HG03342 (cell line): ENCODE measurements at regions not wholly inside any gene's neighbourhood (a gene's known extent, or its start where the extent isn't known, plus 50 kb on each side); places are given as distances from the start of the nearest gene placed in this dataset.
A peak's percentile ranks its signal among the peaks of the same experiment; 100 is the strongest.

ENCODE experiments used
- ATAC-seq: cut with Tn5 transposase; IDR thresholded peaks from one replicate; pipeline ENCODE4 v1.9.1; 2021; ENCODE audit warnings: mild to moderate bottlenecking, moderate library complexity; ENCODE audit not compliant: unreplicated experiment

DNA sequence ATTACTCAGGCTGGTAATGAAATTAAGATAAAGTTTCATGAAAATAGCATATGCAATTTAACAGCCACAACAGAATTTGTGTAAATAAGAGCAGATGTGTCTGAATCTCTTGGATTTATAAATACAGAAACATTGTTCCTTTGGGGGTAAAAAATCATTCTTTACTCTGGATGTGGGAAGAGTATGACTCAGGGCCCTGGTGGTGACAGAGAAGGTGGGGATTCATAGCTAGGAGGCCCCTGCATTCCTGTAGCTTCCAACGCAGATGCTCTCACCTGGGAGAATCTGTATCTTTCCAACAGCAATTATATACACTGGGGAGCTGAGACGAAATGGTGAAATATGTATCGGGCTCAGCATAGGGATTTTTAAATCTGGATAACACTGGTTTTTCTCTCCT is 167.6 kb upstream of the CADPS start:
- no peak for ATAC-seq

DNA sequence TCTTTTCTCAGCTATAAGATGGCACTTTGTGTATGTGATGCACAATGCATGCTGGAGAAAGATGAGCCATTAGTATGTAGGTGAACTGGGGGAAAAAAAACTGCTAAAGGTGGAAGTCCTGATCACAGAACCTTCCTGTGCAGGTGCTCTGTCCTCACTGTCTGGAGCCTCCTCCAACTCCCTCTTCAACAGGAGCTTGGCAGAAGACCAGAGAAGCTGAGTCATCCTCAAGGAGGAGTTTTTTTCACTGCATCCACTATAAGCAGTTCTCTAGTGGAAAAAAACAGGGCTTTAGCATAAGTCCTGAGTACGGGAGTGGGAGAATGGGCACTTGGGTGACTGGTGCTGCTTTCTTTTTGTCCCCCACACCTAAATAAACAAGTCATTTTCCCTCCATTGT is 168.4 kb upstream of the CADPS start:
- no peak for ATAC-seq

DNA sequence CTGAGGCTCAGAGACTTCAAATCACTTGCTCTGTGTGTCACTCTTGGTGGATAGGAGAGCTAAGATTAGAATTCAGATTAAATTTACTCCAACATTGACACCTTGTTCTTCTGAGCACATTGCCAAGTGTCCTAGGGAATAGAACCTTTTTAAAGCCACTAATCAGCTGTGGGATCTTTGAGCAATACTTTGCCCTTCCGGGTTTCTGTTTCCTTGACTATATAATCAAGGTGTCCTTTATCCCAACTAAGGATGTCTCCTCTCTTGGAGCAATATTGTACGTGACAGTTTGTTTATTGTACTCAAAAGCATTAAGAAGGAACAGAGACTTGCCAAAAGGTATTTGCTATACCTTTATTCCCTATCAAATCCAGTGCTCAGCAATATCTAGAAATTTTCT is 170.9 kb upstream of the CADPS start:
- ATAC-seq = no peak

DNA sequence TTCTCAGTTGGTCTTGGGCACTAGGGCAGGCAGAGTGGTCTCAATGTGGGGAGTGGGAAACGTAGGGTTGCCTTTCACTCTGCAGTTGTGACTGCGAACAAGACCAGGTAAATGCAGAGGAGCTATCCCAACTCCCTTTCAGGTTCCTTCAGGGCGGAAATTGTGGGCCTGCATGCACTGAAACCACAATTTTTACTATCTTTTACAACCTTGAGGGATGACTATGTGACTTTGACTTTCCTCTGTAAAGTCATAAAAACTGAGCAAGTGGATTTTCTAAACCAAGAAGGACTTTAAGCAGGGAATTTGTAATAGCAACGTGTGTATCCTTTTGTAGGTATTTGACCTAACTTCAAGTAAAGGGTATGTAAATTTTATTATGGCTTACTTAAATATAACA is 171.4 kb upstream of the CADPS start:
- no peak for ATAC-seq

DNA sequence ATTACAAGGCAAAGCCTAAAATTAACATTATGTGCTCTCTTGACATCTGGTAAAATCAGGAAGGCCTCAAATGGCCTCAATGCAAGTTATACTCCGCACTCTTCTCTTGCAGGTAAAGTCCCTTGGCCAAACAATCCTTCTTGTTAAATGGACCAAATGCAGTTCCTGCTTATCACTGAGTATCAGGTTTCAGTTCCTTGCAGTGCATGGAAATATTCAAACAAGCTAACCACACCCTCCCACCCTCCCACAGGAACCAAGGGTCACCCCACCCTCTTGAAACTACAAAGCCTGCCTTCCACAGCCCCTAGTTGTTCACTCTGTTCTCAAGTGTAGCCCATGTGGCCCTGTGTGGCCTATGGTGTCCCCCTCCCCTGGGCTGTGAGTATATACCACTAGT is 171.9 kb upstream of the CADPS start:
- peak; percentile 55 for ATAC-seq

DNA sequence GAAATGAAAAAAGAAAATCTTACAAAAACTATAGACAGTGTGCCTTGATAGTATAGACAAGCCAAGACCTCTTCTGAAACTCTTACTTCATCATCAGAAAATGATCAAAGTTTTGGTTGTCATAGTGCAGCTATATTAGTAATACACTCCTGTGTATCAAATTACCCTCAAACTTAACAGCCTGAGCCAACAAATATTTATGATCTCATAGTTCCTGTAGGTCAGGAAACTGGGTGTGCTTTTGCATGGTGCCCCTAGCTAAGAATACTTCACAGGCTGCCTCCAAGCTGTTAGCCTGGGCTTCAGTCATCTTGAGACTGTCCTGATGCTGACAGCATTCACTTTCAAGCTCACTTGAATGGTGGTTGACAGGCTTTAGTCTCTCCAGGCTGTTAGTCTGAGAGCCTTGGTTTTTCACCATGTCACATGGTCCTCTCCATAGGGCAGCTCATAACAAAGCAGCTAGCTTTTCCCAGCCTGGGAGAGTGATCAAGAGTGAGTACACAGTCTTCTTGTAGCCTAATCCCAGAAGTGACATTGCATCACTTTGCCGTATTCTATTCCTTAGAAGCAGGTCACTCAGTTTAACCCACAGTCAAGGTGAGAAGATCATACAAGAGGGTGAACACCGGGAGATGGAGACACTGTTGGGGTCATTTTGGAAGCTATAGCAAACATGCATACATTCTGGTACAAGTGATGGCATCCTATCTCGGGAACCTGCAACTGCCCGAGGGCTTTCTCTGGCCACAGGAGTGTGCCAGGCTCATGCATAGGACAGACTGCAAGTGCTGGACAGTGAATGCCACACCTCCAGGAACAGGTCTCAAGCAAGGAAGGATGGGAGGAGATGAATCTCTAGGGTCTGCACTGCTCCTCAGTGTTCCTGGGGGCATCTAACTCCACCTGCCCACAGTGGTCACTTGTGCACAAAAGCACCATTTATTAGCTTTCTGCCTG is 173.4 kb upstream of the CADPS start:
- no peak for ATAC-seq

DNA sequence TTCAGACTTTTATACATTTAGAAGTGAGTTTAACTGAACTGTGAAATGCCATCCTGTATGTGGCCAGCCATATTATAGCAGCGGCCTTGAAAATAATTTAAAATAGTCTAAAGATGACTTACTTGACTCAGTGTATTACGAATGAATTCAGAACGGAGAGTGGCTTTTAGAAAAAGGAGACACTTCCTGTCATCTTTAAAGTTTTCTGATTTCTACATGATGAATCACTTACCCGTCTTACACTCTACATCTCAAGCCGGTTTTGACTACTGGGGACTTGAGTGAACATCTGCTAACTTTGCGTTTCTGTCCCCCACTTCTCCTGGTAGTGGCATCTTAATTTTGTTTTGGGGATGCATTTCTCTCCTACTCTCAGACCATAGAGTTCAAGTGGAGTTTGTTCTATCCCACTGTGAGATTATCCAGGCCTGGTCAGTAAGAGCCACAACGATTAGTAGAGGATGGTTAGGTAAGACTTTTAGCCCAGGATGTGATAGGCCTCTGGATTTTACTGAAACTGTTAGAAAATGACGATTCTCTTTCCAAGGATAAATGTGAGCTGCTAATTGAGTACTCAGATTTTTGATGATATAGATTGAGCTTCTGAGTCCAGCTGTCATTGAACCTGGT is 175.4 kb upstream of the CADPS start:
- ATAC-seq = no peak

DNA sequence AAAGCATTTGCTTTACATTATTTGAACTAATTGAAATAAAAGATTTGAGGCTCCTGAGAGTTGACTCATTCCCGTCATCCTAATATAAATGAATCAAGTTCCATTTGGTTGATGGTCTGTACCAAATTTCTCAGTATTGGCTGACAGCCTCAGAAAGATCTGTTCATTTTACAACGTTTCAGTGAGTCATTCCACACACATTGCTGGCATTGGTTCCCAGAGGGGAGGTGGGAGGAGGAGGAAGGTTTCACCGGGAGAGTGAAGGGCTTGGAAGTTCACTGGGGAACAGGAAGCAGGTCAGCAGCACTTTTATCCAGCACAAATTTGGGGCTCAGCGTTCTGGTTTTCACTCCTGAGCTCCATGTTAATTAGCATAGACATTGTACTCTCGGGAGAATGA is 176.7 kb upstream of the CADPS start:
- no peak for ATAC-seq

DNA sequence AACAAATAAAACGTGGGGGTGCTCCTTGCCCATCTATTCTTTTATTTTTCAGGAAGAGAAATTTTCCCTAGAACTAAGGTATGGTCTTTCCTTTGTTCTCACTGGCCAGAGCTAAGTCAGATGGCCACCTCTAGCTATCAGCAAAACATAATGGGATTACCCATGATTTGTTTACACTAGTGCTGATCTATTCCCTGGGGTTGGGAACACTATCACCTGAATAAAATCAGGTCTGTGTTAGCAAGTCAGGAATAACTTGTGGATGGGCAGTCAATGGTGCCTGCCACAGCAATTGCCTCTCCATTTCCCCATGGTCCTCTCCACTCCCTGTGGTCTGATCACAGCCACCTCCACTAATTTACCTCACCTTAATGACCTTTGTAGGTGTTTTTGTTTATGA is 181.7 kb upstream of the CADPS start:
- ATAC-seq = no peak

DNA sequence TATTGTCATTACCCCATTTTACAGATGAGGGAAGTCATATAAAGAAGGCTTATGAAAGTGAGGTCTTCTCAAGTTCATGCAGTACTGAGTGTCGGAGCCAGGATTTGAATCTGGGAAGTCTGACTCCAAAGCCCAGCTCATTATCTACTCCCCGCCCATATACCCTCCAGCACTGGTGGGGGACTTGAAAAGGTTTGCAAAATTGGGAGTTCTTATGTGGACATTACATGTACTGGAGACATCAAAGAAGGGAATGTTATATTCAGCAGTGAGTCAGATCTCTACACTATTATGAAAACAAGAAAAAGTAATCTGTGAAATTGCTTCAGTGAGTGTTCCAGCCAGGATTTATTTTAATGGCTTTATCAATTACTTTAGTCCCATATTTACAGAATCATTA is 185.2 kb upstream of the CADPS start:
- ATAC-seq = no peak

DNA sequence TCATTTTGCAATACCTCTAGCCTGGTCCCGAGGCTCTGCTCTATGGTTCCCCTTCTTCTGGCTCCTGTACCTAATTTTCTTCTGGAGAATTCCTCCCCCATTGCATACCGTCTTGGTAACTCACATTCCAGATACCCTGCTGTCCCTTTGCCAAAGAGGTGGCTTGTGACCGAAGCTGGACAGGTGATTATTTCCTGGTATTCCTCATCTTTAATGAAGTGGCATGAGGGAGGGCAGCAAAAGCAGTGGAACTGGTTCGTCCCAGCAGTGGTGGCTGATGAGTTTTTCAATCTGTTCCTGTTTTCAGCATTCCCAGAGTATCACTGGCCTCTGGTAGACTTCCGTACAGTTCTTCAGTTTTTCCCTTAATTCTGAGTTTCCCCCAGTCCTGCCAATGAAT is 186.2 kb upstream of the CADPS start:
- no peak for ATAC-seq

DNA sequence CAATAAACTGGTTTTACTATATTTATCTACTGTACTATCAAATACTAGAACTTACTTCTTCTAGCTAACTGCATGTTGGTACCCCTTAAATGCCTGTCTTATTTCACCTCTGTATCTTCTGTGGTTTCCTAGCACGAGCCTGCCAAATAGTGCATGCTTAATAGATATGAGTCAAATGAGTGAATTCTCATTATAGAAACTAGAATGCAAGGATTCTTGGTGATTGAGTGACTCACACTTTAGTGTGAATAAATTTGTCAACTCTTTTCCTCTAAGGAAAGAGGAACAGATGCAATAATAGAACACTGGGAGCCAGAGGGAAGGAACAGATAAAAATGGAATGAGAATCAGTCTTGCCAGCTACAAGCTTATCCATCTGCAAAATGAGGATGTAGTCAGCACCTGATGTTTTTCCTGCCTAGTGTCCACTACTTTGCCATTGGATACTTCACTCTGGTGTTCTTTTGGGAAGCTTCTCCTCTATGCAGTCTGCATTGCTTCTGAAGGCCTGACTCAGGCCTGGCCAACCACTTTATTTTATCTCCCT is 189.1 kb upstream of the CADPS start:
- ATAC-seq = no peak

DNA sequence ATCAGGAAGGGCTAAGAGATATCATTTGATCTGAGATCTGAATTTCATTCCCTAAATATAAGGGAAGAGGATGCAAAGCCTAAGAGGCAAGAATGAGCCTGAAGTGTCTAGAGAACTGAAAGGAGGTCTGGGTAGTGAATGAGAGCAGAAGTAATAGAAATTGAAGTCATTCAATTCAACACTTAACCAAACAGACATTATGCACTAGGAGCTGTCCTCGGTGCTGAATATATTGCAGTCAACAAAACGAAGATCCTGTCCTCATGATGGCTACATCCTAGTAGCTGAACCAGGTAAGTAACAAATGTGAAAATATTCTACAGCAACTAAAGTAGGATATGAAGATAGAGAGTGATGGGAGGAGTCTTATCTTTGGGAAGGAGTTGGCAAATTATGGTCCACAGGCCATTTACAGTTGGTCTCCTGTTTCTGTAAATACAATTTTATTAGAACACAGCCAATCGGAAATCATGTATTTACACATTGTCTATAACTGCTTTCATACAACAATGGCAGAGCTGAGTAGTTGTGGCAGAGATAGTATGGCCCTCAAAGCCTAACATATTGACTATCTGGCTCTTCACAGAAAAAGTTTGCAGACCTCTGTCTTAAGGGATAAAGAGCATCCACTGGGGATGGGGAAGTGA is 192.9 kb upstream of the CADPS start:
- no peak for ATAC-seq

DNA sequence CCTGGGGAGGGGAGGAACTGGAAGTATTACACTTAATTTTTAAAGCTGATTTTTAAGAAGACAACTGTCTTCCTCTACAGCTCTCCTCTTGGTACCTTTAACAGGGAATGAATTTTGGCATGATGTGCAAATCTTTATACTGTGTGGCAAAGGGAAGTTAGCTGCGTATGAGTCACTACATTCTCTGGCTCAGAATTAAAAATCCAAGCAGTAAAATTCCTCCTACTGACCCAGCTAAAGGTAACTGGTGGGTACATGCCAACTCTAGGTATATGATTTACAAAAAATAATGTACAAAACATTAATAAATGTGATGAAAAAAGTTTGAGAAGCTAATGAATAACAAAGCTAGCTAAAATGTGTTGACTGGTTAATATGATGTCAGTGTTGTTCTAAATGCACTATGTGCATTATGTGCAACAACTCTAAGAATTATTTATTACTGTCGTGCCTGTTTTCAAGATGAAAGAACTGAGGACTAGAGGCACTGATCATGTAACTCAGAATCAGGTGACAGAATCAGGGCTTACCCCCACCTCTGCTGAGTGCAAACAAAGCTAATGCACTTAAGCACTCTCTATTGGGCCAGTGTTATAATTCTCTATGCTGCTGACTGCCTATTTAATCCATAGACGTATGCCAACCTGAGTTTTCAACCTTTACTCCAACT is 194.7 kb upstream of the CADPS start:
- no peak for ATAC-seq

DNA sequence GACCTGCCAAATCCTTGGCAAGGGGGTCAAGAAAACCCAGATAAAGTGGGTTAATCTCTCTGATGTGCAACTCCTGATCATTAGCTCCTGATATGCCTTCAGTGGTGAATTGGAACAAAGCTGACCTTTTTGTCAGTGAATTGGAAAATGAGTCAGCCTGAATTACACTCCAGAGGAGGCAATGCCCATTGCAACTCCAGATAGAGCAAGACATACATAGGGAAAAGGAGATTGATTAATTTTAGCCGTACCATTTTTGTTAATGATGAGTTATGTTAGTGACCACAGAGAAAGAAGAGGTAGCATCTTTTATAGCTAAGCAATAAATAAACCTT is 195.2 kb upstream of the CADPS start:
- no peak for ATAC-seq

DNA sequence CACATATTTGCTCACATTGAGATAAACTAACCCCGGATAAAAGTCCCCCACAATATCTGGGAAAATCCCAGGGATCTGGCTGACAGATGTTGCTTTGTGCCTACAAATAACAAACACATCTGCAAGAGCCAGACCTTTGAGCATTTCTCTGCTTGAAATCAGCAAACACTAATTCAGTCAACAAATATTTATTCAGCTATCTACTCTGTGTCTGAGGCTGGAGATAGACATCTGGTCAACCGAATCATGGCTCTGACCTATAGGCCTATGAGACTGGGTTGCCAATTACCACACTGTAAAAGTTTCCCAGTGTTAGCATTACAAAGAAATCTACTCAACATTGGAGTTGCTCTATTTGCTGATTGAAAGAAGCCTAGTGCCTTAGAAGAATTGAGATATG is 201.1 kb upstream of the CADPS start:
- ATAC-seq = no peak

DNA sequence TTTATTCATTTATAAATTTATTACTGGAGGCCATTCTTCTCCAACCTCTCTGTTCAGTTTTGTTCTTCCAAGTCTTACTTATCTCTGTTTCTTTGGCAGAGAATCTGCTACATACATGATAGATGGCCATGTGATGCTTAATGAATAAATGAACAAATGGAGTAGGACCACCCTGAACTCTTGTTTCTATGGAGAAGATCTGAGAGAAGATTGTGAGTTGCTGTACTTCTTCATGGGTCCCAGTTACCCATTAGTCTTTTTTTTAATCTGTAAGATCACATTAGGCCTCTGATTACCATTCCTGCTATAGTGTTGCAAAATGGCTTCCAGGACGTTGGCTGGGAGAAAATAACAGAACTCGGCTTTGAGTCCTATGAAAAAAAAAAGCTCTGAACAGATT is 191.9 kb upstream of the SYNPR start:
- no peak for ATAC-seq

DNA sequence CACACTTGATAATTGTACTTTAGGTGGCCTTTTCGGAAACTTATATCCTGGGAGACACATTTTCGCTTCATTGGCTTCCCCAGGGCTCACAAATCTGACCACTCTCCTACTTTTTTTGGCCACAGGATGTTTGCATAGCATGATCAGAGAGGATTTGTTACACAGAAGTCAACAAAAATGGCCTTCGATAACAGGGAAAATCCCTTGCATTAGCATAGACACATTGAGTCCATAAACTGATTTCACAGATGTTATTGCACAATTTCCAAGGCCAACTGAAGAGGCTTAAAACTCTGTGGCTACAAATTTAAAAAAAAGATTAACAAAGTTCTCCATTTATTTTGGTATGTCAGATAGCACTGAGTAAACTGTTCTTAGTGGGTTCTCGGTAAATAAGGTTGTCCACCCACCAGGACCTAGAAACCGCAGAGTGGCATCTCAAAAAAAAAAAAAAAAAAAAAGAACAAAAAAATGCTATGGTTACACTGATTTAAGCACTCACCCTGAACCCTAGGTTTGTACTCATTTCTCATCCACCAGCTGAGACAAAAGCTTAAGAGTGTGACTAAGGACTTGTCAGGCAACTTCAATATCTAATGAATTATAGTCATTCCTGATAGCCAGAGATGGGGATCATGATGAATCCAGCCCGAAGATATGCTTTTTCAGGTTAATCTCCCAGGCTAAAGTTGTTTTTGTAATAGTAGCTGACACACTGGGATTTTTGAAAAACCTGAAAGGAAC is 188.9 kb upstream of the SYNPR start:
- no peak for ATAC-seq

DNA sequence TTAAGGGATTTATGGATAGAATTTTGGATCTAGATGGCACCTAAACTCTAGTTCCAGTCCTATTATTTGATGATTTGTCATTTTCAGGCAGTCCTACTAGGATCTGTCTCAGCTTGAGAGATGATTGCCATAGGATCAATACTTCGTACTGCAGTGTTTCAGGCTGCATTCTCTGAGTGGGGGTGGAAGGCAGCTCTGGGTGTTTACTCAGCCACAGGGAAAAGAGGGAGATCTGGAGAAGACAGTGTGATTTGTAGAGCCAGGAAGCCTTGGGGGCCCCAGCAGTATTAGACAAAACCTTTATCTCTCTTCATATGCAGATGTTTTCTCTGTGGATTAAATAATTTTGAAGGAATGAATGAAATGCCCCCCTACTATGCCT is 188.4 kb upstream of the SYNPR start:
- no peak for ATAC-seq

DNA sequence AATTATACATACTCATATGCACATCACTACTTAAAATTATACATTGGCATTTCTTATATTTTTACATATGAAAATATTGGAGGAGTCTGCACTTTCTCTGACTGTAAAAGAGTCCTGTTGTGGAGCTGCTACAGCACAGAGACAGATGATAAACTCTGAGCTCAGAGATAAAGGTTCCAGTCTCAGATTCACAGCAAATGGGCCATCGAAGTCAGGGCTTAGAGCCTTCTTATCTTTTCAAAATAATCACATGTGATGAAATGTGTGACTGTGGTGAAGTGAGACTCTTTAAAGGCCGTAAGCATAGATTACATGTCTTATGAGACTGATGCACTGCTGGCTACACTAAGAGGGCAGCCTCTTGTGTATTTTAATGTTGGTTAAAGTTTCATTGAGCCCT is 187.5 kb upstream of the SYNPR start:
- ATAC-seq = no peak

DNA sequence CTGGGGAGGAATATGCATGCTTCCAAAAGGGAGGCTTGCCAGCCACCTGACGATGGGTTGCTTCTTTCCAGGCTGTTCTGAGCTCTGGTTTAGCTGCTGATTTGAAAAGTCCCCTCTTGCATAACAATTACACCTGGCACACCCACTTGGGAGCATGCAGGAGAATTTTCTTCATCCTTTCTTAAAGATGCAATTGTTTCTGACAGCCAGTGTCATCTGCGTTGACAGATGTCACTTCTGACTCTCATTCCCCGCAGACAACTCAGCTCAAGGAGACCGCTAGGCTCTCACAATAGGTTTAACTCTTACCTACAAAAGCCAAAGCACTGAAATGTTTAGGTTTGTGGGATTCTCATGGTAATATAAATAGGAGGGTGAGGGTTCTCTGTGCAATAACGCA is 185.6 kb upstream of the SYNPR start:
- no peak for ATAC-seq
